GM12873 (cell line): ENCODE measurements at regions not wholly inside any gene's neighbourhood (a gene's known extent, or its start where the extent isn't known, plus 50 kb on each side); places are given as distances from the start of the nearest gene placed in this dataset.

Source experiments
- TF ChIP-seq, protein P1 (sequence below): IDR thresholded peaks from 2 replicates; pipeline ENCODE4 v1.5.1; 2012; ENCODE audit warnings: low read depth, mild to moderate bottlenecking, moderate library complexity, low read length, control low read depth; ENCODE audit not compliant: insufficient read depth; ENCODE audit errors: missing control alignments

- TF ChIP-seq, protein P1, sequence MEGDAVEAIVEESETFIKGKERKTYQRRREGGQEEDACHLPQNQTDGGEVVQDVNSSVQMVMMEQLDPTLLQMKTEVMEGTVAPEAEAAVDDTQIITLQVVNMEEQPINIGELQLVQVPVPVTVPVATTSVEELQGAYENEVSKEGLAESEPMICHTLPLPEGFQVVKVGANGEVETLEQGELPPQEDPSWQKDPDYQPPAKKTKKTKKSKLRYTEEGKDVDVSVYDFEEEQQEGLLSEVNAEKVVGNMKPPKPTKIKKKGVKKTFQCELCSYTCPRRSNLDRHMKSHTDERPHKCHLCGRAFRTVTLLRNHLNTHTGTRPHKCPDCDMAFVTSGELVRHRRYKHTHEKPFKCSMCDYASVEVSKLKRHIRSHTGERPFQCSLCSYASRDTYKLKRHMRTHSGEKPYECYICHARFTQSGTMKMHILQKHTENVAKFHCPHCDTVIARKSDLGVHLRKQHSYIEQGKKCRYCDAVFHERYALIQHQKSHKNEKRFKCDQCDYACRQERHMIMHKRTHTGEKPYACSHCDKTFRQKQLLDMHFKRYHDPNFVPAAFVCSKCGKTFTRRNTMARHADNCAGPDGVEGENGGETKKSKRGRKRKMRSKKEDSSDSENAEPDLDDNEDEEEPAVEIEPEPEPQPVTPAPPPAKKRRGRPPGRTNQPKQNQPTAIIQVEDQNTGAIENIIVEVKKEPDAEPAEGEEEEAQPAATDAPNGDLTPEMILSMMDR: no peak
Measured at GRCh38 chr9:87379300-87379699, 118.4 kb upstream of the DAPK1 start.

DNA sequence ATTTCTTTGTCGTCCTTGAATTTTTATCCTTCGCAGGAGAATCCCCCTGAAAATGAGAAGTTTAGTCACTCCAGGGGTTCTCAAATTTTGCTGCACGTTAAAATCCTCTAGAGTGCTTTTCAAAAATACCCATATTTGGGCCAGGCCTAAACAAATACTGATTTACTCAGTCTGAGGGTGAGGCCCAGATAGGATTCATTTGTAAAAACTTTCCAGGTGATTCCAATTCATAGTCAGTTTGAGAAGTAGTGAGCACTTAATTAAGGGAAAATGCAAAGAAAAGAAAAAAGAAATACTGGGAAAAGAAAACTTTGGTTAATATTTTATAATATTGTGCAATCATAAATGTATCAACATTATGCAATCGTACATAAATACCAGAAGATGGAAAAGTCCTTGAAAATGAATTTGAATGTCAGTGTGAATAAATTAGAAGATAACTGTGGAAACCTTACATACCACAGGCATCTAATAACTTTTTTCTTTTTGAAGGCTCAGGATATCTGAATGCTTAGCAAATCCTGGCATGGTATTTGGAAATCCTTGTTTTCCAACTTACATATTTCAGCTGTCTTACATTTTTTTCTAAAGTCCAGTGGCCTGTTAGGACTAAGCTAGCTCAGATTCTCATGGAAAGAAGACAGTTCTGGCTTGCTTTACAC lies 116.5 kb upstream of the DAPK1 start:
- TF ChIP-seq, protein P1: no peak

GRCh38 chr9:87381746-87382145 lies 115.9 kb upstream of the DAPK1 start:
- TF ChIP-seq, protein P1: no peak

DNA sequence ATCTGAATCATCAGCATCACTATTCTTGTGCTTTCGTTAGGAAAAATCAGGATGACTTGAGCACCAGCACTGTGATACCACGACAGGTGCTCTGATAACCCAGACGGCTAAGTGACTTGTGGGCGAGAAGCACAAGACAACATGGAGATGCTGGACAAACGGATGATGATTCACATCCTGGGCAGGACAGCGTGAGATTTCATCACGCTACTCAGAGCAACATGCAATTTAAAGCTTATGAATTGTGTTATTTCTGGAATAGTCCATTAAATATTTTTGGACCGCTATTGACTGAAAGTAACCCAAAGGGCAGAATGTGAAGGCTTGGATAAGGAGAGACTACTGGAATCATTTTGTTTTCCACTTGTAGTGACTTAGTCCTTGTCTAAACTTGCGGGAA lies 114.8 kb upstream of the DAPK1 start:
- TF ChIP-seq, protein P1: no peak

DNA sequence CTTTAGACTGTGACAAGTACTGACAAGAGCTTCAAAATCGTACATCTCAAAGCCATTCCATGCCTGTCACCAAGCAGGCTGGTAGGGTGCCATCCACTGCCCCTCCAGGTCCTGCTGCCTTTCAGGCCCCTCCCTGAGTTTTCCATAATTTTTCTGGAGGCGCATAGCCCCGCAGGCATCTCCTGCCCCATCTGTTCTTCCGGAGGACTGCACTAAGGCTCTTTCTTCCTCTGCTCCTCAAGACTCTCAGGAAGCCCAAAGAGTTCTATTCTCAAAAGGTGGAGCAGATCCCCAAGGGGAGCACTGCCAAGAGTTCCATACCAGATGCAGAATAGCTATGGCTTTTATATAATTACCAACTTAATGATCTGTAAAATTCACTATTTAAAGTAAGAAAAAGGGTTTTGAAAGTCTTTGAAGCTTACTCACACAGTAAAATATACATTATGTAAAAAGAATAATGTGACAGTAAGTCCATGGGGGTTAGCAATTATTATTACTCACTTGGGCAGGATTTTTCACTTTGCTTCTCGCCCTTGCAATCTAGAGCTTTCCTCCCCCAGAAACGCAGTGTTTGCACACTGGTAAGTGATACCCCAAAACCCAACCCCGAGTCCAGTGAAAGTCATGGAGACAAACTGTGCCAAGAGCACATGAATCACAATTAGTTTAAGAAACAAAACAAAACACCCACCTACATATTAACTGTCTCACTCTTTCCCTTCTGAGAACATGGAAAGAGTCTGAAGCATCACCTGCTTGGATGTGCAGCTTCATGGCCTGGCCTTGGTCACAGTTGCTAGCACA lies 114.1 kb upstream of the DAPK1 start:
- TF ChIP-seq, protein P1: no peak

- TF ChIP-seq, protein P1: no peak
Measured at GRCh38 chr9:87386490-87387025, 111.1 kb upstream of the DAPK1 start.

DNA sequence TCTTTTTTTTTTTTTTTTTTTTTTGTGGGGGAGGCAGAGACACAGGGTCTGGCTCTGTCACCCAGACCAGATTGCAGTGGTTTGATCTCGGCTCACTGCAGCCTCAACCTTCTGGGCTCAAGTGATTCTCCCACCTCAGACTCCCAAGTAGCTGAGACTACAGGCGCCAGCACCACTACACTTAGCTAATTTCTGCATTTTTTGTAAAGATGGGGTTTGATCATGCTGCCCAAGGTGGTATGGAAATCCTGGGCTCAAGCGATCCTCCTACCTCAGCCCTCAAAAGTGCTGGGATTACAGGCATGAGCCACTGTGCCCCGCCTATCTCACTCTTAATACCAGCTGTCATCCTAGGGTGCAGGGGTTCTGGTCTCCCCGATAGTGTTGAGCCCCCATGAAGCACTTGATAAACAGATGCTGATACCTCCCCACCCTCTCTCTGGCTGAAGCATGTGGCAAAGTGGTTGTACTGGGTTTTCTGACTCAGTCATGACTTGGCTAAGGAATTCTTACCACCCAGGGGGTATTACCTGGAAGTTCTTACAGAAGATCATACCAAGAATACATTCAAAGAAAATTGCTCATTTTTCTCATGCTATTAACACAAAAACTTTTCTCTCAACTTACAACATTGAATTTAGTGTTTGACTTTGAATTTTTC lies 110.2 kb upstream of the DAPK1 start:
- TF ChIP-seq, protein P1: no peak
